Dendritic cell treated with granulocyte-macrophage colony-stimulating factor and Interleukin-4, amounts not matched to agents 40 ng/mL and 50 ng/mL, for 4 days (primary cell): ENCODE measurements at regions not wholly inside any gene's neighbourhood (a gene's known extent, or its start where the extent isn't known, plus 50 kb on each side); places are given as distances from the start of the nearest gene placed in this dataset.

Experiments
- H3K27ac Mint-ChIP-seq: one replicate; pipeline ENCODE4 v1.8.0; 2022; ENCODE audit warnings: mild to moderate bottlenecking, mixed read lengths
- H3K27me3 Mint-ChIP-seq: one replicate; pipeline ENCODE4 v1.8.0; 2022; ENCODE audit warnings: mild to moderate bottlenecking, mixed read lengths
- H3K36me3 Mint-ChIP-seq: one replicate; pipeline ENCODE4 v1.8.0; 2022; ENCODE audit warnings: low read depth, mixed read lengths
- H3K4me1 Mint-ChIP-seq: one replicate; pipeline ENCODE4 v1.8.0; 2022; ENCODE audit warnings: low read depth, mixed read lengths
- H3K4me3 Mint-ChIP-seq: one replicate; pipeline ENCODE4 v1.8.0; 2022; ENCODE audit warnings: mild to moderate bottlenecking, moderate library complexity, mixed read lengths
- H3K9me3 Mint-ChIP-seq: one replicate; pipeline ENCODE4 v1.8.0; 2022; ENCODE audit warnings: mixed read lengths
- intact Hi-C: fragments of 100-400 bp; cut with micrococcal nuclease; formaldehyde crosslinking; loops from one replicate; pipeline ENCODE4 v1.15.0; 2022

DNA sequence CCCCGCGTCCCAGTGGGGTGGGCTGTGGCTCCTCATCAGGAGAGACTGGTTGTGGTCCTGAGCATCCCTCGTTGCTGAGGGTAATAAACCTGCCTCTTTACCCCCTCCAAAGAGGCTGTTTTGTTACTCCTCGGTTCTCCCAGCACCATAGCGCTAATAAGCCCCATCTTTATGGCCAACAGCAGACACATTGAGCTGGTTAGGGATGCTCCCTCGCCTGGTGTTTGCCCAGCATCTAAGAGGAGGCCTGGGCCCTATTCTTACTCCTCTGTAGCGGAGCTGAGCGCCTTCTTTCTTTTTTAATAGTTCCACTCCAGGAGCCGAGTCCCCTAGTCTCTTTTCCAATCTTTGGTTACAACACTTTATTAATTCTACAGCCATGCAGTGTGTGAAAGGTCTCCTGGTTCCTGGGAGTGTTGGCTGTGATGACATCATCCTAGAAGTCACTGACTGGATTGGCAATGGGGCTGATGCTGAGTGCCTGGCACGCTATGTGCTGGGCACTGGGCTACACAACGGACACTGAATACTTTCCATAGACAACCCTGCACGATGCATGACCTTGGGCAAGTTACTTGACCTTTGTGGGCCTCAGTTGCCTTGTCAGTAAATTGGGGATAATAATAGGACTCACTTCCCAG is 50.6 kb upstream of the CCDC167 start:
- peaks cover 28% of the 10 kb centered on the region for H3K27me3 Mint-ChIP-seq
- intact Hi-C loops, result no loop called here
- no peak overlapping the region for H3K27ac Mint-ChIP-seq
- peaks cover 5% of the 10 kb centered on the region for H3K4me1 Mint-ChIP-seq
- no peaks in the 10 kb centered on the region for H3K9me3 Mint-ChIP-seq
- H3K4me3 Mint-ChIP-seq, result no peak overlapping the region
- no peaks in the 10 kb centered on the region for H3K36me3 Mint-ChIP-seq

DNA sequence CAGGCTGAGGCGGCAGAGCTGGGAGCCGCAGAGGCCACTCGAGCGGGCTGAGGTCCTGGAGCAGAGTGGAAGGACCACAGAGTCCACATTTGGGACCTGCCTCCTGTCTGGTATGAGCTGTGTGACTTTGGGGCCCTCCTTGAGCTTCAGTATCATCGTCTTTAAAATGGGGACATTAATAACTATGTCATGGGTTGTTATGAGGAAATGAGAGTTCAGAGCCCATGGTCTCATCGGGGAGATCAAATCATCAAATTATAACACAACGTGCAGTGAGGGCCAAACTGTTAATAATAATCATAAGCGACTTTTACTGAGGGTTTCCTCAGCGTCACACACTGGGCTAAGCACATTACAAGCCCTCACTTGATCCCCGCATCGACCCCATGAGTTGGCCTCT is 49.9 kb upstream of the CCDC167 start:
- intact Hi-C loops, result no loop called here
- Mint-ChIP-seq H3K36me3 (no peaks in the 10 kb centered on the region), H3K9me3 (no peaks in the 10 kb centered on the region), H3K27ac (no peak overlapping the region), H3K4me3 (no peak overlapping the region), H3K27me3 (peaks cover 29% of the 10 kb centered on the region), H3K4me1 (peaks cover 5% of the 10 kb centered on the region)
